HEK293 (cell line): ENCODE measurements at regions not wholly inside any gene's neighbourhood (a gene's known extent, or its start where the extent isn't known, plus 50 kb on each side); places are given as distances from the start of the nearest gene placed in this dataset.

Experiments
- CTCF ChIA-PET: fragments of 350-600 bp; formaldehyde crosslinking; extraction: SDS; loops from one replicate; lab custom pipeline; 2021; ENCODE audit warnings: antibody characterized with exemption; lab: Yijun Ruan, JAX
- POLR2A ChIA-PET: fragments of 300-600 bp; formaldehyde crosslinking; extraction: SDS; loops from one replicate; lab custom pipeline; 2020; ENCODE audit warnings: antibody characterized with exemption, inconsistent platforms; lab: Yijun Ruan, JAX
- H3K27ac ChIP-seq: fragments of 200-500 bp; sonication (Bioruptor generic); 2 replicates; pipeline ENCODE4 v1.5.1; 2014; ENCODE audit warnings: low read depth, low read length, control low read depth, inconsistent platforms; ENCODE audit errors: extremely low read depth
- H3K36me3 ChIP-seq, 2 experiments: fragments of 200-500 bp in 1 of 2; sonication (Bioruptor generic) in 1 of 2; 1 replicate in 1 of 2; 2 replicates in 1 of 2; pipeline ENCODE4 v1.5.1; 2014 to 2017; ENCODE audit warnings: inconsistent platforms in 2 of 2, low read length in 2 of 2; ENCODE audit not compliant: control insufficient read depth in 2 of 2, insufficient read depth in 1 of 2
- H3K4me1 ChIP-seq: fragments of 200-500 bp; sonication (Bioruptor generic); 2 replicates; pipeline ENCODE4 v1.5.1; 2014; ENCODE audit warnings: mild to moderate bottlenecking, low read length, inconsistent platforms; ENCODE audit not compliant: control insufficient read depth, insufficient read depth
- H3K4me3 ChIP-seq: 2 replicates; pipeline ENCODE4 v1.5.1; 2011; ENCODE audit warnings: low read depth, mild to moderate bottlenecking, control low read depth, low read length, moderate library complexity
- H3K9me3 ChIP-seq: fragments of 200-500 bp; sonication (Bioruptor generic); 2 replicates; pipeline ENCODE4 v1.5.1; 2014; ENCODE audit warnings: low read depth, low read length, inconsistent platforms; ENCODE audit not compliant: control insufficient read depth, insufficient read depth
- BCL11A ChIP-seq: fragments of 450-650 bp; formaldehyde crosslinking; IDR thresholded peaks from 2 replicates; pipeline ENCODE4 v1.5.1; 2016; ENCODE audit warnings: low read depth, missing biosample characterization, missing genetic modification characterization
- BCL11B ChIP-seq: fragments of 450-650 bp; formaldehyde crosslinking; IDR thresholded peaks from 2 replicates; pipeline ENCODE4 v1.5.1; 2016; ENCODE audit warnings: low read depth, missing biosample characterization, missing genetic modification characterization
- BCL6B ChIP-seq: fragments of 450-650 bp; formaldehyde crosslinking; IDR thresholded peaks from 2 replicates; pipeline ENCODE4 v1.5.1; 2017; ENCODE audit warnings: missing biosample characterization, missing genetic modification characterization
- EGR2 ChIP-seq: fragments of 450-650 bp; formaldehyde crosslinking; IDR thresholded peaks from 2 replicates; pipeline ENCODE4 v1.5.1; 2016; ENCODE audit warnings: low read depth, missing biosample characterization, missing genetic modification characterization
- GFI1B ChIP-seq: fragments of 450-650 bp; formaldehyde crosslinking; IDR thresholded peaks from 2 replicates; pipeline ENCODE4 v1.5.1; 2016; ENCODE audit warnings: missing biosample characterization, missing genetic modification characterization
- GLI4 ChIP-seq: fragments of 450-650 bp; formaldehyde crosslinking; IDR thresholded peaks from 2 replicates; pipeline ENCODE4 v1.5.1; 2016; ENCODE audit warnings: missing biosample characterization, missing genetic modification characterization
- HOXD13 ChIP-seq: sonication (generic); formaldehyde crosslinking; IDR thresholded peaks from 2 replicates; pipeline ENCODE4 v1.8.0; 2022; ENCODE audit warnings: missing genetic modification reagents, borderline replicate concordance
- KLF1 ChIP-seq: fragments of 450-650 bp; formaldehyde crosslinking; IDR thresholded peaks from 2 replicates; pipeline ENCODE4 v1.5.1; 2016; ENCODE audit warnings: missing biosample characterization, missing genetic modification characterization
- MYNN ChIP-seq: fragments of 450-650 bp; formaldehyde crosslinking; IDR thresholded peaks from 2 replicates; pipeline ENCODE4 v1.5.1; 2016; ENCODE audit warnings: missing biosample characterization, missing genetic modification characterization, borderline replicate concordance
- REPIN1 ChIP-seq: fragments of 450-650 bp; formaldehyde crosslinking; IDR thresholded peaks from 2 replicates; pipeline ENCODE4 v1.5.1; 2017; ENCODE audit warnings: missing biosample characterization, missing genetic modification characterization, low read depth
- REST ChIP-seq: fragments of 450-650 bp; formaldehyde crosslinking; IDR thresholded peaks from 2 replicates; pipeline ENCODE4 v1.5.1; 2016; ENCODE audit warnings: missing biosample characterization, missing genetic modification characterization
- ZBTB48 ChIP-seq: fragments of 450-650 bp; formaldehyde crosslinking; IDR thresholded peaks from 2 replicates; pipeline ENCODE4 v1.5.1; 2016; ENCODE audit warnings: missing biosample characterization, missing genetic modification characterization
- ZBTB8A ChIP-seq: fragments of 450-650 bp; formaldehyde crosslinking; IDR thresholded peaks from 2 replicates; pipeline ENCODE4 v1.5.1; 2016; ENCODE audit warnings: missing biosample characterization, missing genetic modification characterization
- ZEB2 ChIP-seq: fragments of 450-650 bp; formaldehyde crosslinking; IDR thresholded peaks from 2 replicates; pipeline ENCODE4 v1.5.1; 2016; ENCODE audit warnings: missing biosample characterization, missing genetic modification characterization
- ZFP37 ChIP-seq: fragments of 450-650 bp; formaldehyde crosslinking; IDR thresholded peaks from 2 replicates; pipeline ENCODE4 v1.5.1; 2016; ENCODE audit warnings: missing biosample characterization, missing genetic modification characterization
- ZNF214 ChIP-seq: fragments of 450-650 bp; formaldehyde crosslinking; IDR thresholded peaks from 2 replicates; pipeline ENCODE4 v1.5.1; 2017; ENCODE audit warnings: missing biosample characterization, mild to moderate bottlenecking, missing genetic modification characterization, borderline replicate concordance
- ZNF239 ChIP-seq: fragments of 450-650 bp; formaldehyde crosslinking; IDR thresholded peaks from 2 replicates; pipeline ENCODE4 v1.5.1; 2016; ENCODE audit warnings: missing biosample characterization, missing genetic modification characterization
- ZNF248 ChIP-seq: fragments of 450-650 bp; formaldehyde crosslinking; IDR thresholded peaks from 2 replicates; pipeline ENCODE4 v1.5.1; 2017; ENCODE audit warnings: missing biosample characterization, missing genetic modification characterization
- ZNF266 ChIP-seq: fragments of 450-650 bp; formaldehyde crosslinking; IDR thresholded peaks from 2 replicates; pipeline ENCODE4 v1.5.1; 2016; ENCODE audit warnings: missing biosample characterization, missing genetic modification characterization, low read depth
- ZNF670 ChIP-seq: fragments of 450-650 bp; formaldehyde crosslinking; IDR thresholded peaks from 2 replicates; pipeline ENCODE4 v1.5.1; 2016; ENCODE audit warnings: missing biosample characterization, missing genetic modification characterization, low read depth
- ZNF701 ChIP-seq: fragments of 450-650 bp; formaldehyde crosslinking; IDR thresholded peaks from 2 replicates; pipeline ENCODE4 v1.5.1; 2016; ENCODE audit warnings: missing biosample characterization, missing genetic modification characterization
- ZNF76 ChIP-seq: fragments of 450-650 bp; formaldehyde crosslinking; IDR thresholded peaks from 2 replicates; pipeline ENCODE4; 2016; ENCODE audit warnings: low read depth, missing biosample characterization, missing genetic modification characterization, borderline replicate concordance
- ZNF792 ChIP-seq: fragments of 450-650 bp; formaldehyde crosslinking; IDR thresholded peaks from 2 replicates; pipeline ENCODE4 v1.5.1; 2016; ENCODE audit warnings: missing biosample characterization, missing genetic modification characterization
- ZSCAN23 ChIP-seq: fragments of 450-650 bp; formaldehyde crosslinking; IDR thresholded peaks from 2 replicates; pipeline ENCODE4 v1.5.1; 2016; ENCODE audit warnings: missing biosample characterization, missing genetic modification characterization

GRCh38 chr18:25880441-25880840, 210.0 kb downstream of the SS18 start (continued):
- TF ChIP-seq REPIN1 (no peak), MYNN (no peak), EGR2 (no peak), ZNF248 (no peak)

- no peaks in the 10 kb centered on the region; the same call in 1 of the 2 replicates for H3K4me1 ChIP-seq
- H3K27ac ChIP-seq: no peak overlapping the region
- no peaks in the 10 kb centered on the region for H3K9me3 ChIP-seq
- no peak overlapping the region for H3K4me3 ChIP-seq
- POLR2A ChIA-PET: no interaction called here
- CTCF ChIA-PET: interaction anchor here (0.6 to 2.0 kb wide), 3 partner anchors 16 to 23 kb away, joined by 3 to 8 read pairs (median 3); no protein-coding TSS in a partner anchor
- no peak for TF ChIP-seq ZNF214
- TF ChIP-seq BCL11B (tag by site-specific recombination): no peak
- no peak for TF ChIP-seq ZFP37 (tag by site-specific recombination)
- TF ChIP-seq ZEB2 (tag by site-specific recombination): no peak
- TF ChIP-seq REST (tag by site-specific recombination): no peak
- TF ChIP-seq REPIN1: no peak
- no peak for TF ChIP-seq ZNF239 (tag by site-specific recombination)
- no peak for TF ChIP-seq ZBTB8A (tag by site-specific recombination)
- TF ChIP-seq ZNF76 (tag by site-specific recombination): no peak
- no peak for TF ChIP-seq ZSCAN23 (tag by site-specific recombination)
- TF ChIP-seq BCL11A (tag by site-specific recombination): no peak
- no peak for TF ChIP-seq ZBTB48 (tag by site-specific recombination)
- TF ChIP-seq BCL6B (tag by site-specific recombination): 0 out of 2 replicates have a peak, but pooled peaks have one; percentile 19
- TF ChIP-seq GFI1B (tag by site-specific recombination): no peak
- TF ChIP-seq ZNF266 (tag by site-specific recombination): no peak
- peak; percentile 35; the same call in 1 of the 2 replicates for TF ChIP-seq KLF1 (tag by site-specific recombination)
- no peaks in the 10 kb centered on the region for H3K36me3 ChIP-seq
These were observed 214.0 kb downstream of the SS18 start for GRCh38 chr18:25876330-25876948.

GRCh38 chr18:25875551-25876240, 214.7 kb downstream of the SS18 start:
- TF ChIP-seq ZSCAN23 (tag by site-specific recombination): no peak
- no peak for TF ChIP-seq ZNF792 (tag by site-specific recombination)
- no peak for TF ChIP-seq GLI4
- no peak for TF ChIP-seq ZNF248
- TF ChIP-seq ZNF701 (tag by site-specific recombination): no peak
- TF ChIP-seq ZNF670 (tag by site-specific recombination): no peak
- no peak for TF ChIP-seq HOXD13 (CRISPR knock-in tag)
- TF ChIP-seq REST (tag by site-specific recombination): no peak
- POLR2A ChIA-PET: no interaction called here
- H3K9me3 ChIP-seq: no peaks in the 10 kb centered on the region
- H3K4me3 ChIP-seq: no peak overlapping the region
- H3K27ac ChIP-seq: no peak overlapping the region
- no peaks in the 10 kb centered on the region for H3K36me3 ChIP-seq
- CTCF ChIA-PET: interaction anchor here (2.0 kb wide), 1 partner anchor 19 kb away, joined by 8 read pairs; no protein-coding TSS in a partner anchor
- no peaks in the 10 kb centered on the region; the same call in 1 of the 2 replicates for H3K4me1 ChIP-seq
